Caki2 (cell line): ENCODE measurements at regions not wholly inside any gene's neighbourhood (a gene's known extent, or its start where the extent isn't known, plus 50 kb on each side); places are given as distances from the start of the nearest gene placed in this dataset.

ENCODE experiments used
- DNase-seq: peaks from one replicate; pipeline ENCODE4 v3.0.0-alpha.2; 2015; ENCODE audit warnings: low read depth
- in situ Hi-C: cut with HindIII; loops from 2 replicates; pipeline ENCODE4 v1.10.0; 2016; ENCODE audit warnings: low sequenced_read_pairs, low pct_unique_long_range_greater_than_20kb, mixed read lengths

DNA sequence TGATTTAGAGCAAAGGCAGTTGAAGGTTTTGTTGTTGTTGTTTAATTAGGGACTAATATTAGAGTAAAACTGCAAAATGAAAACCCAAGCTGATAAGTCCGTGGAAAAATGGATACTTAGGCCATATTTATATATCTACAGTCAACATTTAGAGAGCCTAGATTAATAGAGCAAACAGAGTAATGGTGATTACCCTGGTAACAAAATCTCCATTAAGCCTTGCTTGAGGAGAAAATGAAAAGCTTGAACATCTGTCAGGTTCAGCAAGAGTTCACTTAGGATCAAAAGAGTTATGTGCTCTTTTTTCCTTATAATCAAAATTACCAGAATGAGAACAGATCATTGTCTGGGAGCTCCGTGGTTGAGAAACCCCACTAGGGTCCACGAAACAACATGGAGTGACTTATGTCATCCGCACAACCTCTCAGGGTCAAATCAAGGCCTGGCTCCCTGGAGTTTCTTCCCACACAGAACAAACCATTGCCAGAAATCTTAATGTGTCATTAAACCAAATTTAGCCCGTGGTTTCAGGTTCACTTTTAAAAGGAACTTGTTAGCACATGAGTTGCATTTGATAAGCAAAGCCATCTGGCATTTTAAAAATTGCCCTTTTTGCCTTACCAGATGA lies 381.2 kb downstream of the GABRB3 start:
- in situ Hi-C loops = no loop called here
- no peak for DNase-seq

DNA sequence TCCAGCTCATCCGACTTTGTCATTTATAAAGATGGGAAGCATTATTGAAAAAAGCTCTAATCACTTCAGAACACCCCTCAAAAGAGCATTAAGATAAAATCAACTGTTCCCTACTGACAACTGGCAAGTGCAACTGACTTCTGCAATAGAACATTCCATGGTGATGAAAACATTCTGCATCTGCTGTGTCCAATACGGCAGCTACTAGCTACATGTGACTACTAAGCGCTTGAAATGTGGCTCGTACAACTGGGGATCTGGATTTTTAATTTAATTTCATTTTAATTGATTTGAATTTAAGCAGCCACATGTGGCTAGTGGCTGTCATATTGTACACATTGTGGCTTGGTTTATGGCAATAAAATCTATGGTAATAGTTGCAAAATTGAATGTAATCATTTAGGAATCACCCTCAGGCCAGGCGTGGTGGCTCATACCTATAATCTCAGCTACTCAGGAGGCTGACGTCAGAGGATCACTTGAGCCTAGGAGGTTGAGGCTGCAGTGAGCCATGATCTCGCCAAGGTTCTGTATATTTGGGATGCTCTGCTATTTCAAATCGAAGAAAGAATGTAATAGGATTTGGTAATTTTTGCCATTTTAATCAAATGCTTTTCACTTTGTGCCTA lies 390.3 kb downstream of the GABRB3 start:
- in situ Hi-C loops = no loop called here
- no peak for DNase-seq

DNA sequence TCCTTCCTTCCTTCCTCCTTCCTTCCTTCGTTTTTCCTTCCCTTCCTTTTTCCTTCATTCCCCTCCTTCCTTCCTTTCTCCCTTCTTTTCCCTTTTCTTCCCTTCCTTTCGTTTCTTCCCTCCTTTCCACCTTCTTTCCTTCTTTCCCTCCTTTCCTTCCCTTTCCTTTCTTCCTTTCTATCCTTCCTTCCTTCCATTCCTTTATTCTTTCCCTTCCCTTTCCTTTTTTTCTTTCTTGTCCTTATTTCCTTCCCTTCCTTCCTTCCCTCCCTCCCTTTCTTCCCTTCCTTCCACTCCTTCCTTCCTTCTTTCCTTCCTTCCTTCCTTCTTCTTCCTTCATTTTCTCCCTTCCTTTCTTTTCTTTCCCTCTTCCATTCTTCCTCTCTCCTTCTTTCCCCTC lies 394.6 kb downstream of the GABRB3 start:
- in situ Hi-C loops = no loop called here
- DNase-seq = no peak

DNA sequence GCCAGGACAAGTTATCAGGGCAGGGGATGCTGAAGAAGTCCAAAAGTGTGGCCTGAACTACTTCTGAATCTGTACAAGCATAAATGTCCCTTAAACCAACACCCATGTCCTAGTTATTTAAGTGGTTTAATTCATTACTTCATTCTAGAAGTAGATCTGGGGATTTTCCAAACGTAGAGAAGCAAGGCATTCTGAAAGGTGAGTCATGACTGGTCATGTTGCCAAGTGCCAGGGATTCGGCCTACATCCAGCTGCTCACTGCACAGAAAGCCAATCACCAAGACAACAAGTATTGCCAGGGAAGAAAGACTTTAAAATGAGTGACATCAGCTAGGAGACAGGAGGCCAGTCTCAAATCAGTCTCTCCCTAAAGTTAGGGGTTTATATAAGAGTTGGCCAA lies 396.6 kb downstream of the GABRB3 start:
- DNase-seq = peak; percentile 13
- in situ Hi-C loops = no loop called here

DNA sequence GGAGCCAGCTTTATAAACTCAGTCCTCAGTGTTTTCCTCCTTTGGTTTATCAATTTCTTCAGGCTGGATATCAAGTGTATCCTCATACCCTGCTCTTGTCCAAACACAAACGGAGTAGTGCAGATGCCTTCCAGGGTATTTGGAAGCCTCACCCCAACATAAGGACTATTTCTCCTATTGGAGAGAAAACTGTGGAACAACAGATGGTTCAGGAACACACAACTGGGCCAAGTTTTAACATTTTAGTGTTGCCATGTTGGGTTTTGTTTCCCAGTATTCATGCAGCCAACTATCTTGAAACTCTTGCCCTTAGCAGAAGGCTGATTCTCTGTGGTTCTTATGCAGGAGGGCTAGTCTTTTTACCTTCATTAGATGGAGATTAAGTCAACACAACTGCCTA lies 398.1 kb downstream of the GABRB3 start:
- in situ Hi-C loops = no loop called here
- DNase-seq = no peak

DNA sequence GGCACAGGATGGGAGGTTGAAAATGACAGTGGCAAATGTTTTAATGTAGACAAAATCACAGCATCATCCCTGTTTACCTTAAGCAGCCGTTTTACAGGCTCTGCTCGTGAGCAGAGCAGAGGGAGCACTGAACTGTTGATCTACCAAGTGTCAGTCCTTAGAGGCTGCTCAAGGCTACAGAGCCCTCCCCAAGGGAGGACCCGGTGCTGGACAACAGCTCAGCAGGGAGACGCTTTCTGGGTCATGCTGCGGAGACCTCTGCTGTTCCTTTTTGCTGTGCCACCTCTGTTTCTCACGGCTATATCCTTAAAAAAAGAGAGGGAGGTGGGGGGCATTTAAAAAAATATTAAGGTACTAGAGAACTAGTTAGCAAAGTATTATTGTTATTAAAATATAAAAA lies 400.2 kb downstream of the GABRB3 start:
- no peak for DNase-seq

DNA sequence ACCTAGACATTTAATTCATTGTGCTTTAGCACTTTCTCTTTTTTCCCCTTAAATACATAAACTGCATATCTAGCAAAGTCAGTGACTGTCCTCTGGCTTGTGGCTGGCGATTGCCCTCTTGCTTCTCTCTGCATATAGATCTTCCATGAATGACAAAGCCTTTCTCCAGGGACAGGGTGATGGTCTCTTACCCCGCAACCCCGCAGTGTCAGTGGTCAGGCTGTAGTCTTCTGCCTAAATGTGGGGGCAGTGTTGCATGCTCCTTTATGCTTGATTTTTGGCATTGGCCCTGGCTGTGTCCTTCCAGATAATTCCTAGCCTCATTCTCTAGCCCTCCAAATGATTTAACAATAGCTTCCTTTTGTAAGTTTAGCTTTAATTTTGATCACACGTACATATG lies 407.8 kb downstream of the GABRB3 start:
- in situ Hi-C loops = no loop called here
- no peak for DNase-seq

More for the DNA sequence above, 400.2 kb downstream of the GABRB3 start:
- in situ Hi-C loops = no loop called here

DNA sequence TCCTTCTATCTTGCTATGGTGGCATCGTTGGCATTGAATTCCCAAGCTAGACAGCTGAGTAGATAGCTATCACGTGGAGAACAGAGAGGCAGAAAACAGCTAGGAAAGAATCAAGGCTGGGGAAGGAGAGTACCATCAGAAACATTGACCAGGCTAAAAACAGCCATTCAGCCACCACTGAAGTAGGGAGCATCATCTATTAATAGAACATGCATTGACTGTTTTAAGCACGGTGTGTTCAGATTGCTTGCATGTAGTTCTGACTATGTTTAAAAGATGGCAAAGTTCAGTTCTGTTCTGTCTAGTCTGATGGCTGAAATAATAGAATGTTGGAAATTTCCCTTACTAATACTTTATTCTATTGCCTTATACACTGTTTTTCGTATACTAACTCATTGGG lies 413.0 kb downstream of the GABRB3 start:
- in situ Hi-C loops = no loop called here
- no peak for DNase-seq

DNA sequence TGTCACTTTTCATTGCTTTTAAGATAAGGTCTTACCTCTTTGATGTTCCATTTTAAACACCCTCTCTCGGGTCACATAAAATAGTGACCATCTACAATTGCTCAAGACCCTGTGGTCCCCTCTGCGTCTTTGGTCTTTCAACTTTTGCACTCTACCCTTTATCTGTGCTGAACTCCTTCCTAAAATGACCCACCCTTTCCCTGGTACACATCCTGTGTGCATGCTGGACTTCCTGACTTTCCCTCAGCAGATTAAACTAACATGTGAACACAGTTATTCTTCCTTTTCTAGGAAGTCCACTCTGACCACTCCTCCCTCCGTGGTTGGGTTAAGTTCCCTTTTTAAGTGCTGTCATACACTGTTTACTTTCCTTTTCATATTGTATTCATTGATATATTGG lies 414.2 kb downstream of the GABRB3 start:
- DNase-seq = no peak
- in situ Hi-C loops = no loop called here

DNA sequence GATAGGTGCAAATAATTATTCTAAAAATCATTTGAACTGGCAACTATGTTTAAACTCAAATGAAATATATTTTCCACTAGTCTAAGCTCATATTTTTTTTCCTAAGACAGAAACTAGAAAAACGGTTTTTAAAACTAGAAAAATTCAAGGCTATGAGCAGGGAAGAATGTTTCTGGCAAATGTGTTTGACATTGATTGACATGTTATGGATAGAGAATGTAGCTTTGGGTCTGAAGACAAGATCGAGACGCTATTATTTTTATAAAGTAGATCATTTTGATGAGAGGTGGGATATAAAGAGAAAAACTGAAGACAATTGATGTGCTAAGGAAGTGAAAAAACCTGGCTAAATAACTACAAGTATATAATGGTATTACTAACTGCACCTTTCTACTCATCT lies 415.2 kb downstream of the GABRB3 start:
- DNase-seq = no peak
- in situ Hi-C loops = no loop called here

DNA sequence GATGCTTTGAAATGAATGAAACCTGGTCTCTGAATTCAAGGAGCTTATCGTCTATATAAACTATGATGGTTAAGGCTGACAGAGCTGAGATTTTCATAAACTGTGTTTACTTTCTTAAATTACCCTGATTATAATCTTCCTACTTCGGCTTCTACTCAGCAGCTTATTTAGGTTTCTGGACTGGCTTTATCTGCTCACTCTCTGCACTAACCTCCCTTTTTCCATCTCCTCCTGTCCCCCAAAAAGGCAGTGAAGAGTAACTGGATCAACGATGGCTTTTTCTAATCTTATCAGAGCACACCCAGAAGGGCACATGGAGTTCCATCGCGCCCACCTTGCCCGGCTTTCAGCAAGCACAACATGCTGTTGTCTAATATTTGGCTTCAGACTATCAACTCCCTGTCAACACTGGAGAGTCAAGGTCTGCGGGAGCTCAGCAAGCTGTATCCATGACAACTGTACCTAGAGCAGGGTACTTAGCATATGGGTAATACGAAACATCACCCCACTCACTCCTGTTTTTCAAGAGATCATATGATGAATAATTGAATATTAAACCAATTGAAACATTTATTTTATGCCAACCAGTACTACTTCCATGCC lies 417.3 kb downstream of the GABRB3 start:
- DNase-seq = no peak
- in situ Hi-C loops = no loop called here

DNA sequence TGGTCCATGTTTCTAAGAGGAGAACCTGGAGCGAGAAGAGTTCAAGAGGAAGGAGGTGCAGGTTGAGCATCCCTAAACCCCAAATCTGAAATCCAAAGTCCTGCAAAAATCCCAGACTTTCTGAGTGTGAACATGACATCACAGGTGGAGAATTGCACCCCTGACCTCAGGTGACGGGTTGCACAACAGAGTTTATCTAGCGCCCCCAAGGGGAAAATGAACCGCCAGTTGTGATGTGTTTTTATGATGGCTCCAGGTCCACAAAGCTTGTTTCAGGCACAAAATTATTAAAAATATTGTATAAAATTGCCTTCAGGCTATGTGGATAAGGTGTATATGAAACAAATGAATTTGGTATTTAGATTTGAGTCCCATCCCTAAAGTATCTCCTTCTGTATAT lies 420.0 kb downstream of the GABRB3 start:
- in situ Hi-C loops = no loop called here
- no peak for DNase-seq

DNA sequence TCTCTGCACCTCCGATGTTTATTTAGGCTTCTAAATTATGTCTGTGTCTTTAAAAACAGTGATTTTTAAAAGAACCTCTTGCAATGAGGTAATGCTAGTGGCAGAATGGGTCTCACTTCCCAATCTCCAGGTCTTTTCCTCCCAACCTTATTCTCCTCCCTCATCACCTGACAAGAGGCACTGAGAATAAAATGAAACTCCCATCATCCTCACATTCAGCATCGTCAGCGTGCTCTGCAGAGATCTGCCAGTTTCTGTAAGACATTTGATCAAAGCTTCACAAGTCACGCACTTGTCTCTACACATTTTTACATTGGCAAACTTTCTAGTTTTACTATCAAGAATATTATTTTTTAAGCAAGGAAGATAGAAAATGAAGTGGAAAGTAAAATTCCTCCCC lies 420.5 kb downstream of the GABRB3 start:
- in situ Hi-C loops = no loop called here
- no peak for DNase-seq

DNA sequence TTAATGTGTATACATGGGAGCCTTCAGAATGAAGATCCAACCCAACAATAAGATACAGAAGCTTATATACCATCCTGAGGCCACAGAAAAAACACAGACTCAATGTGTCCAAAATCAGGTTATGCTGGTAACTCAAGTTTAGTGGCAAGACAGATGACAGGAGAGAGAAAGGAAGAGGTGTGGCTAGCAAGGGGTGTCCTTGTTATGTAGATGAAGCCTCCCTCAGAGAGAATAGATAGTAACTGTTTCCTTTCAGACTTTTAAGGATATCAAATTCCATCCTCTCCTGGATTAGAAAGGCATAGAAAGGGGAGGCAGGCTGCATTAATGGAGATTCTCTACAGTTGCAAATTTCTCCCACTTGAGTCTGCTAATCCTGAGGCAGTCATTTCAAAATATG lies 447.4 kb downstream of the GABRB3 start:
- in situ Hi-C loops = no loop called here

DNA sequence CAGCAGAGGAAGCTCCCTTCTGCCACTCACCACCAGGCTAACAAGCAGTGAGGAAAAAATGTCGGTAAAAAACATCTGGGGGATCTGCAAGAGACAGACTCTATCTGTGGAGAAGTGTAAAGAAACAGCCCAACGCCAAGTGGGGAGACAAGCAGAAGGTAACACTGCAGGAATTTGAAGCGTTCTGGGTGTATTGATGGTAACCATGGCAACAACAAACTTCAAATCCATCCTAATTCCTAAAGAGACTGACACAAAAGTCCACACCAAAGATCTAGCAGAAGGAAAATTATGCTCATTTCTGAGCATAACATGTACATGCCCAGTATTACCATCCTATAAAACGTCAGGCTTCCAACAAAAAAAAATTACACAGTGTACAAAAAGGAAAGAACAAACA lies 449.3 kb downstream of the GABRB3 start:
- in situ Hi-C loops = no loop called here
- DNase-seq = no peak

More for the DNA sequence above, 447.4 kb downstream of the GABRB3 start:
- DNase-seq = no peak

DNA sequence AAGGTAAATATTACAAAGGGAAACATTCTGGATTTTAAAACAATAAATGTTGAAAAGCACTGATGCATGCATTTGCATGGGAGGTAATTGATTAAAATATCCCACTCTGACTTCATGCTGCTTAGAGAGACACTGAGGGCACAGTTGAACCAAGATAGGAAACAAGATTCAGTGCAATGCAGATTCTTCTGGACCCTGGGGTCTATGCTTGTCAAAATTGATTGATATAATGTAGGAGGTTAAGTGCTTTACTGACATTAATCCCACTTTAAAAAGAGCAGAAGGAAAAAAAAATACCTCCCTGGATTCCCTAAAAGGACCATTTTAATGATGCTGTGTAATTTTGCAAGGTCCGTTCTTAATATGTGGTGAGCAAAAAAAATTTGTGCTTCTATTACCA lies 454.2 kb downstream of the GABRB3 start:
- in situ Hi-C loops = no loop called here
- DNase-seq = no peak

DNA sequence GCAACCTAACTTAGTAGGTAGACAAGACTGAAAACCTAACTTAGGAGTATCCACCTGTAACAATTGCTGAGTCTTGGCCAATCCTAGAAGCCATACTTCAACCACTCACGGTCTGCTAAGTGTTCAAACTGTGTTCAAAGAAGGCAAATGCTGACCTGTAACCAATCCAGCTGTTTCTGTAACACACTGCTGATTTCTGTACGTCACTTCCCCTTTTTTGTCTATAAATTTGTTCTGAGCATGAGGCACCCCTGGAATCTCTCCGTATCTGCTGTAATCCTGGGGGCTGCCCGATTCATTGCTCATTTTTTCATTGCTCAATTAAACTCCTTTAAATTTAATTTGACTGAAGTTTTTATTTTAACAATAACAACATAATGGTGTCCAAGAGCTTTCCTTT lies 451.4 kb upstream of the ATP10A start:
- no peak for DNase-seq
- in situ Hi-C loops = no loop called here

DNA sequence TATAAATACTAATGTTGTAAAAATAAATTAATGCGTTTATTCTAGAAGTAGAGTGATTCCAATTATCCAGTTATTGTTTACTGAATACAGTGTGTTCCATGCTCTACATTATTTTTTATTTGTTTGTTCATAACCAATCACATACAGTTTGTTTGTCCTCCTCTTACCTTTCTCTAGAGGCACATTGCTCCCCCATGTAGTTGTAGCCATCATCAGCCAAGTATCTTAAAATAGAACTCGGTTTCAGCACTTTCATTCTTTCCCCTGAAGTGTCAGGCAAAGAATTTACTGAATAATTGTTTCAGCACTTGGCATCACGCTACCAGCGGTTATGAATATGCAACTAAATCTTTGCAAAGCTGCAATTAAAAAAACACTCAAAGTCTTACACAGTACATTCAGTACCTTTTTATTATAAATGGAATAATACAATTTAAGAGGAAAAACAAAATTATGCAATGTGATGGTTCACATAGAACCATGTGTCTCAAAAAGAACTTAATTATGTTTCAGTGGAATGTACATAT lies 448.6 kb upstream of the ATP10A start:
- in situ Hi-C loops = no loop called here
- DNase-seq = no peak

DNA sequence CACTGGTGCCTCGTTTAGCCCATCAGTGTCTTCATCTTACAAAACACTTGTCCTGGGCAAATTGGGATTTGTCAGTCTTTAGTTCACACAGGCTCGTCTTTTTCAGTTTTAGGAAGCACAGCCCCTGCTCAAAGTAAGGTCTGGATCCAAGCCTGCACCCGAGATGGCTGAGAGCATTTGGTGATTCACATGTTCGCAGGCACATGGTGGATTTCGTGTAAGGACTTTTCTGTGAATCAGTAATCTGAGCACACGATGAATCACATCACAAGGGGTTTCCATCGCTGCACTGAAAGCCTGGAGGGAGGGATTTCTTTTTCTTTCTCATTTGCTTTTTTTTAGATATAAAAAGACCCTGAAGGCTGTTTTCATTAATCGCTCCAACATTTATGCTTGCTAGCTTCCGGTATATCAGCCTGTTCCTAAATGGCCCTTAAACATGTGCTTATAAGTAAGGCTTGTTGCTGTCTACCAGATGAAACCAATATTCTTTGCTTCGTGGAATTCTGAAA lies 435.6 kb upstream of the ATP10A start:
- no peak for DNase-seq
- in situ Hi-C loops = no loop called here
